Endodermal cell (in vitro differentiated cells): ENCODE measurements at regions not wholly inside any gene's neighbourhood (a gene's known extent, or its start where the extent isn't known, plus 50 kb on each side); places are given as distances from the start of the nearest gene placed in this dataset.

Experiments
- DNase-seq: peaks from one replicate; pipeline ENCODE4 v3.0.0-alpha.2; 2017
- H3K27ac ChIP-seq: 2 replicates; pipeline ENCODE4 v1.5.1; 2013; ENCODE audit warnings: mild to moderate bottlenecking, low read depth, low read length, moderate library complexity
- H3K27me3 ChIP-seq: 2 replicates; pipeline ENCODE4 v1.6.1; 2013; ENCODE audit warnings: mild to moderate bottlenecking, low read length, moderate library complexity; ENCODE audit not compliant: insufficient read depth, control insufficient read depth, poor library complexity, severe bottlenecking
- H3K36me3 ChIP-seq: 2 replicates; pipeline ENCODE4 v1.7.0; 2013; ENCODE audit warnings: mild to moderate bottlenecking, low read length, moderate library complexity; ENCODE audit not compliant: control insufficient read depth, insufficient read depth
- H3K4me1 ChIP-seq: one replicate; pipeline ENCODE4 v1.7.0; 2013; ENCODE audit warnings: low read length; ENCODE audit not compliant: control insufficient read depth, insufficient read depth
- H3K4me3 ChIP-seq: 2 replicates; pipeline ENCODE4 v1.5.1; 2013; ENCODE audit warnings: mild to moderate bottlenecking, low read length, moderate library complexity
- H3K9ac ChIP-seq: 2 replicates; pipeline ENCODE4 v1.6.1; 2013; ENCODE audit warnings: mild to moderate bottlenecking, low read length, moderate library complexity; ENCODE audit not compliant: poor library complexity, severe bottlenecking; ENCODE audit errors: extremely low read depth
- H3K9me3 ChIP-seq: 2 replicates; pipeline ENCODE4 v1.6.1; 2013; ENCODE audit warnings: mild to moderate bottlenecking, low read length, moderate library complexity; ENCODE audit not compliant: control insufficient read depth
- H3K27ac Mint-ChIP-seq: 2 replicates; pipeline ENCODE4 v1.8.0; 2020; ENCODE audit warnings: mixed read lengths
- H3K27me3 Mint-ChIP-seq: 2 replicates; pipeline ENCODE4 v1.8.0; 2021; ENCODE audit warnings: mild to moderate bottlenecking, mixed read lengths; ENCODE audit not compliant: insufficient read depth
- H3K36me3 Mint-ChIP-seq: 2 replicates; pipeline ENCODE4 v1.8.0; 2020; ENCODE audit warnings: low read depth, mixed read lengths
- H3K4me1 Mint-ChIP-seq: 2 replicates; pipeline ENCODE4 v1.8.0; 2020; ENCODE audit warnings: mixed read lengths
- H3K4me3 Mint-ChIP-seq: 2 replicates; pipeline ENCODE4 v1.8.0; 2020; ENCODE audit warnings: mild to moderate bottlenecking, moderate library complexity, mixed read lengths
- H3K9me3 Mint-ChIP-seq: 2 replicates; pipeline ENCODE4 v1.8.0; 2020; ENCODE audit warnings: mild to moderate bottlenecking, mixed read lengths
- CTCF ChIP-seq: fragments of 200-600 bp; sonication (generic); conservative IDR thresholded peaks from 2 replicates; pipeline ENCODE4 v1.5.0; 2021; ENCODE audit warnings: antibody characterized with exemption, mild to moderate bottlenecking
- WGBS, 2 experiments: methylation state at CpG; one replicate each; pipeline versions ENCODE4 v1.1.5 to v1.1.7; 2013; ENCODE audit warnings: missing lambda C conversion rate in 2 of 2, mixed read lengths in 1 of 2; ENCODE audit not compliant: insufficient coverage in 1 of 2, insufficient read length in 1 of 2; 5-methylcytosine and 5-hydroxymethylcytosine counted together

- no peak for DNase-seq
- no peaks in the 10 kb centered on the region for H3K27me3 Mint-ChIP-seq
- TF ChIP-seq CTCF: no peak
- no peaks in the 10 kb centered on the region for H3K9me3 ChIP-seq
- no peaks in the 10 kb centered on the region for H3K9me3 Mint-ChIP-seq
- no peak overlapping the region for H3K27ac Mint-ChIP-seq
- no peak overlapping the region for H3K4me3 ChIP-seq
- H3K4me1 ChIP-seq: no peaks in the 10 kb centered on the region
- no peaks in the 10 kb centered on the region for H3K27me3 ChIP-seq
- 93 to 100% methylated on average over 3 to 5 of the region's 5 CpGs for WGBS, 2 experiments
- no peak overlapping the region for H3K4me3 Mint-ChIP-seq
- no peaks in the 10 kb centered on the region for H3K36me3 ChIP-seq
- no peaks in the 10 kb centered on the region for H3K36me3 Mint-ChIP-seq
- no peak overlapping the region for H3K9ac ChIP-seq
- no peak overlapping the region for H3K27ac ChIP-seq
- peaks cover 2% of the 10 kb centered on the region for H3K4me1 Mint-ChIP-seq
Measured at GRCh38 chr12:28776913-28777422, 372.1 kb upstream of the FAR2 start.

GRCh38 chr12:28777603-28778365, 371.3 kb upstream of the FAR2 start:
- TF ChIP-seq CTCF: no peak
- no peak overlapping the region for H3K27ac ChIP-seq
- 79 to 95% methylated on average over 2 to 8 of the region's 8 CpGs for WGBS, 2 experiments
- no peaks in the 10 kb centered on the region for H3K27me3 Mint-ChIP-seq
- no peaks in the 10 kb centered on the region for H3K36me3 ChIP-seq
- no peak for DNase-seq
- no peaks in the 10 kb centered on the region for H3K9me3 ChIP-seq
- H3K4me1 ChIP-seq: no peaks in the 10 kb centered on the region
- H3K27ac Mint-ChIP-seq: no peak overlapping the region
- no peak overlapping the region for H3K4me3 Mint-ChIP-seq
- H3K9me3 Mint-ChIP-seq: no peaks in the 10 kb centered on the region
- no peak overlapping the region for H3K4me3 ChIP-seq
- H3K36me3 Mint-ChIP-seq: no peaks in the 10 kb centered on the region
- H3K9ac ChIP-seq: no peak overlapping the region
- no peaks in the 10 kb centered on the region for H3K27me3 ChIP-seq
- H3K4me1 Mint-ChIP-seq: peaks cover 2% of the 10 kb centered on the region

GRCh38 chr12:28780096-28780495, 369.0 kb upstream of the FAR2 start:
- Mint-ChIP-seq H3K4me1 (peaks cover 2% of the 10 kb centered on the region), H3K4me3 (no peak overlapping the region), H3K36me3 (no peaks in the 10 kb centered on the region), H3K27me3 (no peaks in the 10 kb centered on the region), H3K9me3 (no peaks in the 10 kb centered on the region), H3K27ac (no peak overlapping the region)
- Histone ChIP-seq H3K4me3 (no peak overlapping the region), H3K27me3 (no peaks in the 10 kb centered on the region), H3K9ac (no peak overlapping the region), H3K36me3 (no peaks in the 10 kb centered on the region), H3K9me3 (no peaks in the 10 kb centered on the region), H3K27ac (no peak overlapping the region), H3K4me1 (no peaks in the 10 kb centered on the region)
- no peak for DNase-seq
- no peak for TF ChIP-seq CTCF
- 92% methylated on average over 1 of the region's 2 CpGs; no CpG with 5 or more reads in 1 of the 2 experiments for WGBS, 2 experiments
